ENCODE measurements at regions not wholly inside any gene's neighbourhood (a gene's known extent, or its start where the extent isn't known, plus 50 kb on each side); places are given as distances from the start of the nearest gene placed in this dataset.
"Not testable (repeated sequence)": the region's sequence is repeated elsewhere in the genome, so short reads cannot be mapped to it uniquely, and the experiment has no call there.

DNA sequence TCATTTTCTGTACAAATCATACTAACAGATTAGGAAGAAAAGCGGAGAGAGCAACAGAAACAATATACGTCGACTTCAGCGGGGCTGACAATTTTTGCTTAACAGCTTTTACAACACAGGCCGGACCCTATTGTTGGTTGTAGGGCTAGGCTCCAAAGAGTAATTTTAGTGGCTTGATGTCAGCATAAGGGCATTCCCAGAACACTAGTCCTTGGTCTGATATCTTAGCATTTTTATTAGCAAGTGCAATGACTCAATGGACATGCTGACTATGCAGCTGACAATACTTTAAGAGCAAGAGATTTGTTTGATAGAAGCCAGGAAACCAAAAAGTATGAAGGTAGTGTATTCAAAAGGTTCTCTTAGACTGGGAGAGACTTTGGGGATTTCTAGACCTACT is 209.9 kb downstream of the LNPK start:
- ChIA-PET CTCF (no interaction called here), POLR2A (no interaction called here)
- Mint-ChIP-seq H3K4me3 (no peak overlapping the region), H3K9me3 (peaks cover 11% of the 10 kb centered on the region), H3K36me3 (ENCODE audit: low read depth) (peaks cover 3% of the 10 kb centered on the region), H3K27ac (no peak overlapping the region), H3K27me3 (peaks cover 5% of the 10 kb centered on the region), H3K4me1 (no peaks in the 10 kb centered on the region)
- no peak for DNase-seq

DNA sequence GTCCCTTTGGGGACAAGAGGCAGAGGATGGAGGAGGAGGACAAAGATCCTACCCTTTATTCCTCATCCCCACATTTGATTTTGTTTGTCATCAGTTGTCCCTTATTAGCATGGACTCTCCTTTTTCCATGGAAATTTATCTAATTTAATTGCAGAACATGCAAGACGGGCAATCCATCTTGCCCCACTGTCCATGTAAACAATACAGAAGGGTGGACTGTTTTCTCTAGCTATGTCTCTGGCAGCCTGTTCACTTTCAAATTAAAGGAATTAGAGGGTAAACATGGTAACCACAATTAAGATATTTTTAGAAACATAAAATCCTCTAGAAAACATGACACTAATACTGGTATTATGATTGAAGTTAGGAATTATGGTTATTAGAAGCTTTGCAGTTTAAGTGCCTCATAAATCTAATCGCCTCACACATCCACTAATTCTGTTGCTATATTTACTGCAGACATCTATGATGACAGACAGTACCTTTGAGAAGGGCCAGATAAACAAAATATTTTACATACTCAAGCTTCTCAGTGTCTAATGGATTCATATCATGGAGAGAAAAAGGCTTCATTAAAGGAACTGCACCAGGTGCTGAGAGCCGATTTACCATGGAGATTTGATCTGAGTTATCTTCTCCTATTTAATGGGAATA is 215.5 kb downstream of the LNPK start:
- H3K4me3 Mint-ChIP-seq, result no peak overlapping the region
- no peaks in the 10 kb centered on the region for H3K4me1 Mint-ChIP-seq
- POLR2A ChIA-PET, result no interaction called here
- CTCF ChIA-PET, result no interaction called here
- DNase-seq, result no peak
- H3K9me3 Mint-ChIP-seq, result no peaks in the 10 kb centered on the region
- H3K36me3 Mint-ChIP-seq (ENCODE audit: low read depth), result no peaks in the 10 kb centered on the region
- peaks cover 6% of the 10 kb centered on the region for H3K27me3 Mint-ChIP-seq
- H3K27ac Mint-ChIP-seq, result no peak overlapping the region

- POLR2A ChIA-PET, H3K4me1 Mint-ChIP-seq, H3K4me3 Mint-ChIP-seq: not testable (repeated sequence)
Measured at GRCh38 chr2:175777337-175777736, 224.7 kb downstream of the LNPK start.

GRCh38 chr2:175769200-175769599 is 232.9 kb downstream of the LNPK start:
- Mint-ChIP-seq H3K9me3 (no peaks in the 10 kb centered on the region), H3K27ac (no peak overlapping the region), H3K4me1 (no peaks in the 10 kb centered on the region), H3K27me3 (no peaks in the 10 kb centered on the region), H3K36me3 (ENCODE audit: low read depth) (no peaks in the 10 kb centered on the region), H3K4me3 (no peak overlapping the region)
- no peak for DNase-seq
- POLR2A ChIA-PET, result no interaction called here
- CTCF ChIA-PET, result no interaction called here

More at GRCh38 chr2:175777337-175777736, 224.7 kb downstream of the LNPK start:
- DNase-seq; H3K9me3 Mint-ChIP-seq; H3K27ac Mint-ChIP-seq; H3K27me3 Mint-ChIP-seq; CTCF ChIA-PET; H3K36me3 Mint-ChIP-seq (ENCODE audit: low read depth): not testable (repeated sequence)

DNA sequence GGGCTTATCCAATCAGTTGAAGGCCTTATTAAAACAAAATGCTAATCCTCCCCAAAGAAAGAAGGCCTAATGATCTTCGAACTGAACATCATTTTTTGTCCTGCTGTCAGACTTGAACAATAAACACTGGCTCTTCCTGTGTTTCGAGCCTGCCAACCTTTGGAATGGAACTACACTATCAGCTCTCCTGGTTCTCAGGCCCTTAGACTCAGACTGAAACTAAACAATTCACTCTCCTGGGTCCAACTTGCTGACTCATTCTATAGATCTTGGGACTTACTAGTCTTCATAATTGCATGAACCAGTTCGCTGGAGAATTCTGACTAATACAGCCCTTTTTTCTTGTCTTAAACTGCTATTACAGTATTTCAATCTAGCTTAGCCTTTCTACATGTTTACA is 235.2 kb downstream of the LNPK start:
- no peak for DNase-seq
- no peak overlapping the region for H3K27ac Mint-ChIP-seq
- no peak overlapping the region for H3K4me3 Mint-ChIP-seq
- POLR2A ChIA-PET, result no interaction called here
- H3K27me3 Mint-ChIP-seq, result no peaks in the 10 kb centered on the region
- H3K9me3 Mint-ChIP-seq, result no peaks in the 10 kb centered on the region
- no peaks in the 10 kb centered on the region for H3K4me1 Mint-ChIP-seq
- CTCF ChIA-PET, result no interaction called here
- no peaks in the 10 kb centered on the region for H3K36me3 Mint-ChIP-seq (ENCODE audit: low read depth)

DNA sequence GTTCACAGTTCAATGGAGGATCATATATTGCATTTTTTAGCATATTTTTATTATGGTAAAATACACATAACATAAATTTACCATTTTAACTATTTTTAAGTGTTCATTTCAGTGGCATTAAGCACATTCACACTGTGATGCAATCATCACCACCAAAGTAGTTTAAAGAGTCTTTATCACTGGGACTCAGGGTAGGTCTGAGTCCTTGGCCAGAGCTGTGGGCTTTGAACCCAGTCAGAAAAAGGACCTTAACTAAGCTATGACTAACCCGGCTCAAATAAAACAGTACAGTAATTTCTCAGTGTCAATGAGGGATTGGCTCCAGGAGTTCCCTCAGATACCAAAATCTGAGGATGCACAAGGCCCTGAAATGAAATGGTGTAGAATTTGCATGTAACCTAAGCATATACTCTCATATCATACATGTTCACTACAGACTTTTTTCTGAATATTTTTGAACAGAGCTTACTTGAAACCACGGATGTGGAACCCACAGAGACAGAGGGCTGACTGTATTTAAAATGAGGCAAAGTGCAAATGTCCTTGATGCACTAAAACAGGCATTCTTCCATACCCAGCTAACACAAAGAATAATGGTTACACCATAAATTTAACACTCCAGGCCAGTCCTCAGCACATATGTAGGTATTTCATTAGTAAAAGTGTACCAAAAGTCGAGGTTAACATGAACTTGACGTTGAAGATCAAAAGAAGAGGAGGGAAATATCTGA is 246.2 kb downstream of the LNPK start:
- DNase-seq, result no peak
- no peak overlapping the region for H3K4me3 Mint-ChIP-seq
- ChIA-PET CTCF (no interaction called here), POLR2A (no interaction called here)
- no peaks in the 10 kb centered on the region for H3K4me1 Mint-ChIP-seq
- peaks cover 4% of the 10 kb centered on the region for H3K27me3 Mint-ChIP-seq
- H3K36me3 Mint-ChIP-seq (ENCODE audit: low read depth), result no peaks in the 10 kb centered on the region
- no peaks in the 10 kb centered on the region for H3K9me3 Mint-ChIP-seq
- no peak overlapping the region for H3K27ac Mint-ChIP-seq

DNA sequence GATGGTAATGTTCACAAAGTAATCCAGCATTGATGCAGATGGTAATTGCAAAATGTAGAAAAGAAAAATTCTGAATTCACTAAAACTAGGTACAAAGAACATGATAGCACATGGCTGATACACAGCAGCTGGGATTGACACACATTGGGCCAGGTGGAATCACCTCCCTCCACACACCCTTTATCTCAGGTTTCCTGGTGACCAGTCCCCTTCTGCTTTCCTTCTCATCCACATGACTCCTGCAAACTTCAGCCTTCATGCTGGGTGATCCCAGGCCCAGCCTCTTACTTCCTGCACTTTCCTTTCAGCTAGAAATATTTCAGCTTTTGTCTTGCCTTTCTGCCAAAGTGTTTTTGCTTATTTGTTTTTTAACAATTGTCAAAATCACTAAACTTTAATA is 246.9 kb downstream of the LNPK start:
- Mint-ChIP-seq H3K9me3 (no peaks in the 10 kb centered on the region), H3K27me3 (peaks cover 4% of the 10 kb centered on the region), H3K4me1 (no peaks in the 10 kb centered on the region), H3K27ac (no peak overlapping the region), H3K4me3 (no peak overlapping the region), H3K36me3 (ENCODE audit: low read depth) (no peaks in the 10 kb centered on the region)
- CTCF ChIA-PET, result no interaction called here
- POLR2A ChIA-PET, result no interaction called here
- DNase-seq, result no peak

- Mint-ChIP-seq H3K9me3 (no peaks in the 10 kb centered on the region), H3K36me3 (ENCODE audit: low read depth) (no peaks in the 10 kb centered on the region), H3K27ac (no peak overlapping the region), H3K4me3 (no peak overlapping the region), H3K4me1 (no peaks in the 10 kb centered on the region), H3K27me3 (peaks cover 3% of the 10 kb centered on the region)
- ChIA-PET CTCF (no interaction called here), POLR2A (no interaction called here)
- no peak for DNase-seq
Measured at GRCh38 chr2:175750195-175750594, 251.9 kb downstream of the LNPK start.

GRCh38 chr2:175745911-175746310 is 256.2 kb downstream of the LNPK start:
- POLR2A ChIA-PET, result no interaction called here
- Mint-ChIP-seq H3K4me1 (no peaks in the 10 kb centered on the region), H3K27ac (no peak overlapping the region), H3K36me3 (ENCODE audit: low read depth) (no peaks in the 10 kb centered on the region), H3K27me3 (no peaks in the 10 kb centered on the region), H3K9me3 (no peaks in the 10 kb centered on the region), H3K4me3 (no peak overlapping the region)
- no peak for DNase-seq
- CTCF ChIA-PET, result no interaction called here

DNA sequence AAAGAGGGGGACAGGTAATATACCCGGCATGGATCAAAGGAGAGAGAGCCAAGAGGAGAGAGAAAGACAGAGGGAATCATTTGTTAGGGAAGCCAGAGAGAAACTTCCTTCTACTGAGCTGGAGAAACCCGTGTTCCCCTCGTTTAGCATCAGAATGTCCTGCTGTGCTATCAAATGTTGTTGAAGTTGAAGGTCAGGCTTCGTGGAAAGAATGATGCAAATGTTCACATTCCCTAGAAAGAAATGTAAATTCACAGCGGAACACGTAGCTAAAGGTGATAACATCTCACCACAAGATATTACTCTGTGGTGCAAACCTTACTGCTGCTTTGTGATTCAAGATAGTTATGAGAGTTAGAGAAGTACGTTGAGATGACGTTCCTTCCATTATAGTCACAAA is 258.1 kb downstream of the LNPK start:
- ChIA-PET CTCF (no interaction called here), POLR2A (no interaction called here)
- no peaks in the 10 kb centered on the region for H3K36me3 Mint-ChIP-seq (ENCODE audit: low read depth)
- no peak overlapping the region for H3K4me3 Mint-ChIP-seq
- no peaks in the 10 kb centered on the region for H3K9me3 Mint-ChIP-seq
- no peaks in the 10 kb centered on the region for H3K4me1 Mint-ChIP-seq
- H3K27ac Mint-ChIP-seq, result no peak overlapping the region
- no peak for DNase-seq
- no peaks in the 10 kb centered on the region for H3K27me3 Mint-ChIP-seq

- Mint-ChIP-seq H3K4me1 (no peaks in the 10 kb centered on the region), H3K27ac (no peak overlapping the region), H3K36me3 (ENCODE audit: low read depth) (no peaks in the 10 kb centered on the region), H3K4me3 (no peak overlapping the region), H3K27me3 (no peaks in the 10 kb centered on the region), H3K9me3 (no peaks in the 10 kb centered on the region)
- DNase-seq, result no peak
- CTCF ChIA-PET, result no interaction called here
- POLR2A ChIA-PET, result no interaction called here
Measured at GRCh38 chr2:175743011-175743410, 259.1 kb downstream of the LNPK start.

GRCh38 chr2:175742367-175742766 is 259.7 kb downstream of the LNPK start:
- POLR2A ChIA-PET, result no interaction called here
- no peaks in the 10 kb centered on the region for H3K27me3 Mint-ChIP-seq
- no peaks in the 10 kb centered on the region for H3K36me3 Mint-ChIP-seq (ENCODE audit: low read depth)
- no peaks in the 10 kb centered on the region for H3K4me1 Mint-ChIP-seq
- no peak overlapping the region for H3K27ac Mint-ChIP-seq
- H3K4me3 Mint-ChIP-seq, result no peak overlapping the region
- H3K9me3 Mint-ChIP-seq, result no peaks in the 10 kb centered on the region
- no peak for DNase-seq
- CTCF ChIA-PET, result no interaction called here

DNA sequence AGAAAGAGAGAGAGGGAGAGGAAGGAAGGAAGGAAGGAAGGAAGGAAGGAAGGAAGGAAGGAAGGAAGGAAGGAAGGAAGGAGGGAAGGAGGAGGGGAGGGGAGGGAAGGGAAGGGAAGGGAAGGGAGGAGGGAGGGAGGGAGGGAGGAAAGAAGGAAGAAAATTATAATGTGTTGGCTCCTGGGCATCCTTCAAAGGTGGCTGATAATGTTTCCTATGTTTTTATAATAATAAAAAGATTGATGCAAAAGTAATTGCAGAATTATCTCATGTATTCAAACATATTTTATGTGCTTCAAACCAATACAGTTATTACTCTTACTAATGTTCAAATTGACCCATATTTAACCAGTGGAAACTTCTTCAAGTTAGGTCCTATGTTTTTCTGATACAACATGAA is 260.9 kb downstream of the LNPK start:
- no peak overlapping the region for H3K27ac Mint-ChIP-seq
- H3K4me1 Mint-ChIP-seq, result no peaks in the 10 kb centered on the region
- DNase-seq, result no peak
- H3K36me3 Mint-ChIP-seq (ENCODE audit: low read depth), result no peaks in the 10 kb centered on the region
- no peak overlapping the region for H3K4me3 Mint-ChIP-seq
- CTCF ChIA-PET, result no interaction called here
- POLR2A ChIA-PET, result no interaction called here
- no peaks in the 10 kb centered on the region for H3K9me3 Mint-ChIP-seq
- no peaks in the 10 kb centered on the region for H3K27me3 Mint-ChIP-seq

DNA sequence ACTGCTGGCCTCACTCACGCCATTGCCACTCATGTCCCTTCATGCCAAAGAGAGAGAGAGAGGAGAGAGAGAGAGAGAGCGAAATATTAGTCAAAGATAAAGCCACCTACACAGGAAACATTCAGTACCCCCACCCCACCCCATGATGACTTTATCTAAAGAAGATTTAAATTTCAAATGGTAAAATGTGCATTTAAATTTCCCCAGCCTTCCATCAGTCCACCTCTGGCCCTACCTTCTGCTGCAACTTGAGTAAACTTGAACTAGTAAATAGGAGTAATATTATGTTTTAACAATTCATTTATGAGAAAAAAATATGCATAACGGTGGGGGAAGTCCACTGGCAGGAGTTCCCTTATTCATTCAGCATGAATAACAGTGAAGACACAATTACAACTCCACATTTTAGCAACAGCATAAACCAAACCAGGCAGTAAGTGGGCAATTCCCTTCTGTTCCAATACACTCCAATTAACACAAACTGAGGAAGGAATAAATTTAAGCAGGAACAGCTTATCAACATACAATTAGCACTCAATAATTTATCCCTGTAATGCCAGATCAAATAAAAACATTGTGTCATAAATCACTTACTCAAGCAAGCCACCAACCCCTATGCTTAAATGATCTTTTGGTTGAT is 264.2 kb downstream of the LNPK start:
- H3K27me3 Mint-ChIP-seq, result no peaks in the 10 kb centered on the region
- ChIA-PET POLR2A (no interaction called here), CTCF (no interaction called here)
- no peak for DNase-seq
- no peak overlapping the region for H3K4me3 Mint-ChIP-seq
- no peaks in the 10 kb centered on the region for H3K4me1 Mint-ChIP-seq
- no peak overlapping the region for H3K27ac Mint-ChIP-seq
- H3K36me3 Mint-ChIP-seq (ENCODE audit: low read depth), result no peaks in the 10 kb centered on the region
- H3K9me3 Mint-ChIP-seq, result no peaks in the 10 kb centered on the region

Data from activated CD4-positive, alpha-beta memory T cell treated with anti-CD3 and anti-CD28 coated beads, Interleukin-2, amount 10 ng/mL, durations not matched to agents 7 days and 5 days (primary cell).